ENCODE measurements at regions not wholly inside any gene's neighbourhood (a gene's known extent, or its start where the extent isn't known, plus 50 kb on each side); places are given as distances from the start of the nearest gene placed in this dataset.
A peak's percentile ranks its signal among the peaks of the same experiment; 100 is the strongest.
"Not testable (repeated sequence)": the region's sequence is repeated elsewhere in the genome, so short reads cannot be mapped to it uniquely, and the experiment has no call there.

- in situ Hi-C loops (cut with HindIII; ENCODE audit: low sequenced_read_pairs) = no loop called here
- peak; percentile 61 for DNase-seq (ENCODE audit: low spot score)
Measured at GRCh38 chr16:58814348-58814801, 80.3 kb upstream of the GOT2 start.

GRCh38 chr16:58809213-58809612 is 75.1 kb upstream of the GOT2 start:
- in situ Hi-C loops (cut with HindIII; ENCODE audit: low sequenced_read_pairs) = no loop called here
- no peak for DNase-seq (ENCODE audit: low spot score)

GRCh38 chr16:58807276-58807675 is 73.2 kb upstream of the GOT2 start:
- in situ Hi-C loops (cut with HindIII; ENCODE audit: low sequenced_read_pairs) = no loop called here
- DNase-seq (ENCODE audit: low spot score) = no peak

- in situ Hi-C loops (cut with HindIII; ENCODE audit: low sequenced_read_pairs) = no loop called here
- DNase-seq (ENCODE audit: low spot score) = no peak
Measured at GRCh38 chr16:58801838-58802237, 67.7 kb upstream of the GOT2 start.

GRCh38 chr16:58797137-58797801 is 63.2 kb upstream of the GOT2 start:
- DNase-seq (ENCODE audit: low spot score) = no peak
- in situ Hi-C loops (cut with HindIII; ENCODE audit: low sequenced_read_pairs) = no loop called here

GRCh38 chr16:58793366-58793765 is 59.2 kb upstream of the GOT2 start:
- no peak for DNase-seq (ENCODE audit: low spot score)

GRCh38 chr16:58792188-58792587 is 58.1 kb upstream of the GOT2 start:
- no peak for DNase-seq (ENCODE audit: low spot score)
- in situ Hi-C loops (cut with HindIII; ENCODE audit: low sequenced_read_pairs) = no loop called here

More at GRCh38 chr16:58793366-58793765, 59.2 kb upstream of the GOT2 start:
- in situ Hi-C loops (cut with HindIII; ENCODE audit: low sequenced_read_pairs) = no loop called here

GRCh38 chr16:58790816-58791557 is 56.9 kb upstream of the GOT2 start:
- in situ Hi-C loops (cut with HindIII; ENCODE audit: low sequenced_read_pairs); DNase-seq (ENCODE audit: low spot score): not testable (repeated sequence)

GRCh38 chr16:58789351-58789750 is 55.2 kb upstream of the GOT2 start:
- no peak for DNase-seq (ENCODE audit: low spot score)
- in situ Hi-C loops (cut with HindIII; ENCODE audit: low sequenced_read_pairs) = no loop called here
